Central memory CD8-positive, alpha-beta T cell (primary cell): ENCODE measurements at regions not wholly inside any gene's neighbourhood (a gene's known extent, or its start where the extent isn't known, plus 50 kb on each side); places are given as distances from the start of the nearest gene placed in this dataset.
"Not testable (repeated sequence)": the region's sequence is repeated elsewhere in the genome, so short reads cannot be mapped to it uniquely, and the experiment has no call there.

Experiments
- ATAC-seq: fragments of 150-1000 bp; cut with Tn5 transposase; replicated peaks from 2 replicates; pipeline ENCODE4 v1.10.0; 2022; ENCODE audit warnings: mild to moderate bottlenecking, moderate FRiP score, moderate number of reproducible peaks; ENCODE audit not compliant: poor library complexity, severe bottlenecking; ENCODE audit errors: extremely low read depth
- DNase-seq, 2 donors: peaks; one replicate each; pipeline ENCODE4 v3.0.0; 2021; ENCODE audit warnings: low spot score in 2 of 2
- H3K27ac Mint-ChIP-seq: one replicate; pipeline ENCODE4 v1.8.0; 2022; ENCODE audit warnings: low read depth, mild to moderate bottlenecking, moderate library complexity, mixed read lengths
- H3K27me3 Mint-ChIP-seq: one replicate; pipeline ENCODE4 v1.8.0; 2022; ENCODE audit warnings: mixed read lengths
- H3K36me3 Mint-ChIP-seq: one replicate; pipeline ENCODE4 v1.8.0; 2022; ENCODE audit warnings: mild to moderate bottlenecking, moderate library complexity, mixed read lengths; ENCODE audit not compliant: insufficient read depth
- H3K4me1 Mint-ChIP-seq: one replicate; pipeline ENCODE4 v1.8.0; 2022; ENCODE audit warnings: mixed read lengths
- H3K4me3 Mint-ChIP-seq: one replicate; pipeline ENCODE4 v1.8.0; 2022; ENCODE audit warnings: mild to moderate bottlenecking, moderate library complexity, mixed read lengths
- H3K9me3 Mint-ChIP-seq: one replicate; pipeline ENCODE4 v1.8.0; 2022; ENCODE audit warnings: mixed read lengths

- H3K9me3 Mint-ChIP-seq = no peaks in the 10 kb centered on the region
- peaks cover 2% of the 10 kb centered on the region for H3K36me3 Mint-ChIP-seq
- no peak overlapping the region for H3K4me3 Mint-ChIP-seq
- ATAC-seq (no peak), DNase-seq (no peak)
- H3K27me3 Mint-ChIP-seq = peaks cover 38% of the 10 kb centered on the region
- no peaks in the 10 kb centered on the region for H3K4me1 Mint-ChIP-seq
- no peak overlapping the region for H3K27ac Mint-ChIP-seq
Observed at GRCh38 chr12:3378655-3379054, 112.3 kb upstream of the PRMT8 start.

- ATAC-seq = no peak
- H3K36me3 Mint-ChIP-seq = peaks cover 2% of the 10 kb centered on the region
- no peaks in the 10 kb centered on the region for H3K4me1 Mint-ChIP-seq
- no peaks in the 10 kb centered on the region for H3K9me3 Mint-ChIP-seq
- peaks cover 43% of the 10 kb centered on the region for H3K27me3 Mint-ChIP-seq
- H3K4me3 Mint-ChIP-seq = no peak overlapping the region
- H3K27ac Mint-ChIP-seq = no peak overlapping the region
- DNase-seq = no peak
Observed at GRCh38 chr12:3379079-3379478, 111.9 kb upstream of the PRMT8 start.

GRCh38 chr12:3380200-3381043, 110.6 kb upstream of the PRMT8 start:
- no peaks in the 10 kb centered on the region for H3K9me3 Mint-ChIP-seq
- H3K4me1 Mint-ChIP-seq = no peaks in the 10 kb centered on the region
- peaks cover 43% of the 10 kb centered on the region for H3K27me3 Mint-ChIP-seq
- no peak for ATAC-seq
- H3K36me3 Mint-ChIP-seq = peaks cover 2% of the 10 kb centered on the region
- no peak overlapping the region for H3K27ac Mint-ChIP-seq
- DNase-seq = no peak
- no peak overlapping the region for H3K4me3 Mint-ChIP-seq

GRCh38 chr12:3381059-3382047, 109.7 kb upstream of the PRMT8 start:
- ATAC-seq (no peak), DNase-seq (no peak)
- Mint-ChIP-seq H3K4me3 (no peak overlapping the region), H3K9me3 (no peaks in the 10 kb centered on the region), H3K4me1 (no peaks in the 10 kb centered on the region), H3K27ac (no peak overlapping the region), H3K27me3 (peaks cover 43% of the 10 kb centered on the region), H3K36me3 (peaks cover 2% of the 10 kb centered on the region)

GRCh38 chr12:3389986-3390385, 101.0 kb upstream of the PRMT8 start:
- H3K4me3 Mint-ChIP-seq = no peak overlapping the region
- peaks cover 23% of the 10 kb centered on the region for H3K27me3 Mint-ChIP-seq
- no peaks in the 10 kb centered on the region for H3K9me3 Mint-ChIP-seq
- no peak overlapping the region for H3K27ac Mint-ChIP-seq
- peaks cover 4% of the 10 kb centered on the region for H3K4me1 Mint-ChIP-seq
- DNase-seq = no peak
- ATAC-seq = no peak
- H3K36me3 Mint-ChIP-seq = no peaks in the 10 kb centered on the region

GRCh38 chr12:3397596-3397995, 93.4 kb upstream of the PRMT8 start:
- ATAC-seq, H3K4me3 Mint-ChIP-seq, H3K36me3 Mint-ChIP-seq, H3K27ac Mint-ChIP-seq, DNase-seq, H3K4me1 Mint-ChIP-seq, H3K9me3 Mint-ChIP-seq: not testable (repeated sequence)
- peaks cover 37% of the 10 kb centered on the region for H3K27me3 Mint-ChIP-seq

GRCh38 chr12:3398196-3398789, 92.7 kb upstream of the PRMT8 start:
- no peaks in the 10 kb centered on the region for H3K36me3 Mint-ChIP-seq
- H3K4me1 Mint-ChIP-seq = no peaks in the 10 kb centered on the region
- peaks cover 37% of the 10 kb centered on the region for H3K27me3 Mint-ChIP-seq
- no peak overlapping the region for H3K27ac Mint-ChIP-seq
- DNase-seq = no peak
- H3K9me3 Mint-ChIP-seq = no peaks in the 10 kb centered on the region
- no peak overlapping the region for H3K4me3 Mint-ChIP-seq
- no peak for ATAC-seq

GRCh38 chr12:3405821-3406220, 85.2 kb upstream of the PRMT8 start:
- no peaks in the 10 kb centered on the region for H3K4me1 Mint-ChIP-seq
- DNase-seq = no peak
- peaks cover 16% of the 10 kb centered on the region for H3K27me3 Mint-ChIP-seq
- ATAC-seq = no peak
- no peak overlapping the region for H3K4me3 Mint-ChIP-seq
- peaks cover 29% of the 10 kb centered on the region for H3K9me3 Mint-ChIP-seq
- H3K27ac Mint-ChIP-seq = no peak overlapping the region
- H3K36me3 Mint-ChIP-seq = no peaks in the 10 kb centered on the region

- H3K4me3 Mint-ChIP-seq = no peak overlapping the region
Observed at GRCh38 chr12:3407723-3408122, 83.3 kb upstream of the PRMT8 start.

GRCh38 chr12:3409662-3410061, 81.3 kb upstream of the PRMT8 start:
- Mint-ChIP-seq H3K9me3 (peaks cover 29% of the 10 kb centered on the region), H3K4me1 (no peaks in the 10 kb centered on the region), H3K36me3 (no peaks in the 10 kb centered on the region), H3K27ac (no peak overlapping the region), H3K27me3 (peaks cover 35% of the 10 kb centered on the region), H3K4me3 (no peak overlapping the region)
- ATAC-seq (no peak), DNase-seq (no peak)

More at GRCh38 chr12:3407723-3408122, 83.3 kb upstream of the PRMT8 start:
- H3K27ac Mint-ChIP-seq = no peak overlapping the region
- no peaks in the 10 kb centered on the region for H3K36me3 Mint-ChIP-seq
- no peaks in the 10 kb centered on the region for H3K4me1 Mint-ChIP-seq
- peaks cover 18% of the 10 kb centered on the region for H3K27me3 Mint-ChIP-seq
- peaks cover 29% of the 10 kb centered on the region for H3K9me3 Mint-ChIP-seq
- DNase-seq (no peak), ATAC-seq (no peak)

- no peak overlapping the region for H3K4me3 Mint-ChIP-seq
- no peak overlapping the region for H3K27ac Mint-ChIP-seq
- no peaks in the 10 kb centered on the region for H3K4me1 Mint-ChIP-seq
- ATAC-seq (no peak), DNase-seq (no peak)
- peaks cover 69% of the 10 kb centered on the region for H3K27me3 Mint-ChIP-seq
- H3K36me3 Mint-ChIP-seq = no peaks in the 10 kb centered on the region
- H3K9me3 Mint-ChIP-seq = no peaks in the 10 kb centered on the region
Observed at GRCh38 chr12:3416159-3416558, 74.8 kb upstream of the PRMT8 start.

- H3K27ac Mint-ChIP-seq = no peak overlapping the region
- no peaks in the 10 kb centered on the region for H3K4me1 Mint-ChIP-seq
- no peaks in the 10 kb centered on the region for H3K36me3 Mint-ChIP-seq
- peaks cover 69% of the 10 kb centered on the region for H3K27me3 Mint-ChIP-seq
- no peak for ATAC-seq
- H3K4me3 Mint-ChIP-seq = no peak overlapping the region
- DNase-seq = no peak
- no peaks in the 10 kb centered on the region for H3K9me3 Mint-ChIP-seq
Observed at GRCh38 chr12:3416670-3417069, 74.3 kb upstream of the PRMT8 start.
